Sigmoid colon (tissue), 4 donors: ENCODE measurements at regions not wholly inside any gene's neighbourhood (a gene's known extent, or its start where the extent isn't known, plus 50 kb on each side); places are given as distances from the start of the nearest gene placed in this dataset.

Experiments used
- EP300 ChIP-seq, 4 donors: sonication (generic); formaldehyde crosslinking; IDR thresholded peaks; one replicate each; pipeline ENCODE4 v1.6.1; 2017; ENCODE audit warnings: antibody characterized with exemption in 4 of 4
- POLR2A ChIP-seq, 2 donors: fragments of 450-650 bp; IDR thresholded peaks; one replicate each; pipeline ENCODE4 v1.6.1; 2016; ENCODE audit warnings: antibody characterized with exemption in 2 of 2, mild to moderate bottlenecking in 2 of 2, moderate library complexity in 2 of 2

DNA sequence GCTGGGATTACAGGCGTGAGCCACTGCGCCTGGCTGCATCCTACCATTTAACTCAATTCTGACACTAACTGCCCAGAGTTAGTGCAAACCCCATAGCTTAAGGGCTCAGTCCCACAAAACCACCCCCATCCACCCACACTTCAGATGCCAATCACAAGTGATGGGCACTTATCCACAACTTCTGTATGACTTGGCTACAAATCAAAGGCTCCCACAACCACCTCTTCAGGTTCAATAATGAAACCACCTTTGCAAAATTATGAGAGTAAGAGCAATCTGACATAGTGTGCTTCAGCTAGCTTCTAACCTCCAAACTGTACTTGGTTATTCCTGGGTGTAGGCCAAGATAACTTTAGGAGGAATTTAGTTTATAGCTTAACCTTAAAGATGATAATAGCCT, 51.3 kb upstream of the SLC35F5 start:
- no peak for TF ChIP-seq POLR2A (IDR thresholded peaks at IDR 0.05)
- TF ChIP-seq EP300 (IDR thresholded peaks at IDR 0.05), result no peak
